Uterus (tissue), 3 donors: ENCODE measurements at regions not wholly inside any gene's neighbourhood (a gene's known extent, or its start where the extent isn't known, plus 50 kb on each side); places are given as distances from the start of the nearest gene placed in this dataset.

Source experiments
- DNase-seq, 2 donors: peaks; one replicate each; pipeline ENCODE4 v3.0.0-alpha.2; 2019 to 2020
- H3K27ac ChIP-seq, 2 donors: fragments of 200-600 bp; sonication (generic); 1 replicate in 1 of 2; 2 replicates in 1 of 2; pipeline ENCODE4 v1.5.1; 2016 to 2018
- H3K27me3 ChIP-seq, 2 donors: fragments of 200-600 bp; sonication (generic); one replicate each; pipeline ENCODE4 v1.5.1; 2018 to 2019; ENCODE audit warnings: control low read depth in 1 of 2
- H3K36me3 ChIP-seq, 2 donors: fragments of 200-600 bp; sonication (generic); one replicate each; pipeline ENCODE4 v1.5.1; 2019; ENCODE audit warnings: control low read depth in 1 of 2
- H3K4me1 ChIP-seq, 2 donors: fragments of 200-600 bp; sonication (generic); one replicate each; pipeline ENCODE4 v1.5.1; 2018 to 2019; ENCODE audit warnings: control low read depth in 1 of 2
- H3K4me3 ChIP-seq, 2 donors: fragments of 200-600 bp; sonication (generic); 1 replicate in 1 of 2; 2 replicates in 1 of 2; pipeline ENCODE4 v1.5.1; 2018 to 2019; ENCODE audit warnings: mild to moderate bottlenecking in 1 of 2
- H3K9me3 ChIP-seq, 2 donors: fragments of 200-600 bp; sonication (generic); one replicate each; pipeline ENCODE4 v1.5.1; 2019; ENCODE audit warnings: control low read depth in 1 of 2
- CTCF ChIP-seq, 4 experiments: fragments of 200-600 bp in 2 of 4; fragments of 450-650 bp in 2 of 4; sonication (generic) in 2 of 4; IDR thresholded peaks; one replicate each; pipeline ENCODE4 v1.5.1; 2016 to 2019; ENCODE audit warnings: antibody characterized with exemption in 4 of 4, mild to moderate bottlenecking in 2 of 4, moderate library complexity in 1 of 4
- POLR2A ChIP-seq, 2 donors: fragments of 450-650 bp; IDR thresholded peaks; one replicate each; pipeline ENCODE4 v1.6.1; 2016; ENCODE audit warnings: antibody characterized with exemption in 2 of 2, mild to moderate bottlenecking in 1 of 2, moderate library complexity in 1 of 2
- intact Hi-C: fragments of 100-400 bp; cut with DNase I; formaldehyde crosslinking; loops from one replicate; pipeline ENCODE4 v1.15.1; 2023; ENCODE audit warnings: low total_unique reads
- donor health status: DM: yes; HTN: yes; CAD: no.

- H3K27me3 ChIP-seq = no peaks in the 10 kb centered on the region
- no peak for DNase-seq
- no peak overlapping the region for H3K27ac ChIP-seq
- no peaks in the 10 kb centered on the region for H3K36me3 ChIP-seq
- H3K4me3 ChIP-seq = no peak overlapping the region
- TF ChIP-seq POLR2A (IDR thresholded peaks at IDR 0.05) (no peak), CTCF (IDR thresholded peaks at IDR 0.05) (no peak)
- intact Hi-C loops = no loop called here
- H3K4me1 ChIP-seq = no peaks in the 10 kb centered on the region
- no peaks in the 10 kb centered on the region for H3K9me3 ChIP-seq
Measured at GRCh38 chr2:215615803-215616174, 179.9 kb upstream of the FN1 start.

- intact Hi-C loops = no loop called here
- no peaks in the 10 kb centered on the region for H3K4me1 ChIP-seq
- no peaks in the 10 kb centered on the region for H3K9me3 ChIP-seq
- TF ChIP-seq CTCF (IDR thresholded peaks at IDR 0.05) (no peak), POLR2A (IDR thresholded peaks at IDR 0.05) (no peak)
- H3K27ac ChIP-seq = no peak overlapping the region
- H3K4me3 ChIP-seq = no peak overlapping the region
- H3K36me3 ChIP-seq = no peaks in the 10 kb centered on the region
- H3K27me3 ChIP-seq = no peaks in the 10 kb centered on the region
- no peak for DNase-seq
Measured at GRCh38 chr2:215615067-215615802, 179.4 kb upstream of the FN1 start.

GRCh38 chr2:215614296-215614695 lies 178.4 kb upstream of the FN1 start:
- H3K4me3 ChIP-seq = no peak overlapping the region
- DNase-seq = no peak
- no peaks in the 10 kb centered on the region for H3K9me3 ChIP-seq
- TF ChIP-seq POLR2A (IDR thresholded peaks at IDR 0.05) (no peak), CTCF (IDR thresholded peaks at IDR 0.05) (no peak)
- no peaks in the 10 kb centered on the region for H3K27me3 ChIP-seq
- H3K36me3 ChIP-seq = no peaks in the 10 kb centered on the region
- intact Hi-C loops = no loop called here
- no peak overlapping the region for H3K27ac ChIP-seq
- no peaks in the 10 kb centered on the region for H3K4me1 ChIP-seq

GRCh38 chr2:215613888-215614287 lies 178.0 kb upstream of the FN1 start:
- TF ChIP-seq POLR2A (IDR thresholded peaks at IDR 0.05) = no peak
- no peak for TF ChIP-seq CTCF (IDR thresholded peaks at IDR 0.05)
- DNase-seq = no peak
- H3K4me1 ChIP-seq = no peaks in the 10 kb centered on the region
- no peak overlapping the region for H3K27ac ChIP-seq
- H3K9me3 ChIP-seq = no peaks in the 10 kb centered on the region
- no peaks in the 10 kb centered on the region for H3K27me3 ChIP-seq
- no peaks in the 10 kb centered on the region for H3K36me3 ChIP-seq
- intact Hi-C loops = no loop called here
- H3K4me3 ChIP-seq = no peak overlapping the region

GRCh38 chr2:215613280-215613679 lies 177.4 kb upstream of the FN1 start:
- Histone ChIP-seq H3K9me3 (no peaks in the 10 kb centered on the region), H3K27ac (no peak overlapping the region), H3K36me3 (no peaks in the 10 kb centered on the region), H3K4me1 (no peaks in the 10 kb centered on the region), H3K27me3 (no peaks in the 10 kb centered on the region), H3K4me3 (no peak overlapping the region)
- TF ChIP-seq CTCF (IDR thresholded peaks at IDR 0.05) = no peak
- intact Hi-C loops = no loop called here
- DNase-seq = no peak
